Pons (tissue), 1 donor: ENCODE measurements at regions not wholly inside any gene's neighbourhood (a gene's known extent, or its start where the extent isn't known, plus 50 kb on each side); places are given as distances from the start of the nearest gene placed in this dataset.

Experiments used
- DNase-seq: peaks from one replicate; pipeline ENCODE4 v3.0.0-alpha.2; 2016; ENCODE audit warnings: low spot score

DNA sequence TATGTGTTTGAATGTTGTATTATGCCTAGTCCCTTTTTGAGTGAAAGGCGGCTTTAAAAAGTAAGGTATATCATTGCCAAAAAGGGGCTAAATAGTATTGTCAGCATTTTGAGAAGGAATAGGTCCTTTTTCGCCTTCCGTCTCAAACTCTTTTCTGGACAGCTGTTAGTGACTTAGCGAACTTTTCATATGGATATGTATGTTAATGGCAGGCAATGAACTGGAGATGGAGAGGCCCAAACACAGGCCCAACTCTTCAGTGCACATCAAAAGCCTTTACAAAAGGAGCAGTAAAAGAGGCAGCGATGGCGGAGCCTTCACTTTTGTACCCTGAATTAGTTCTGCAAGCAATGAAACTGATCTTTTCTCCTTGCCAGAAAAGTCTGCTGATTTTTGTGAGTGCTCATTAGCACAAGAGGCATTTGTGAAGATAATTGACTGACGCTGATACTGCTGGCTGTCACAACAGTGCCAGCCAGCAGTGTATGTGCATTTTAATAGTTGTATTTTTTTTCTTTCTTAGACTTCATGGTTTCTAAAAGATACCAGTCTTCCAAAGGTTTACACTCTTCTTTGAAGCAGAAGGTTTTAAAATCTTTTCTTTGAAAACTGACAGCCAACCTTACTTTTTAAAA lies 243.7 kb upstream of the SP8 start:
- no peak for DNase-seq

DNA sequence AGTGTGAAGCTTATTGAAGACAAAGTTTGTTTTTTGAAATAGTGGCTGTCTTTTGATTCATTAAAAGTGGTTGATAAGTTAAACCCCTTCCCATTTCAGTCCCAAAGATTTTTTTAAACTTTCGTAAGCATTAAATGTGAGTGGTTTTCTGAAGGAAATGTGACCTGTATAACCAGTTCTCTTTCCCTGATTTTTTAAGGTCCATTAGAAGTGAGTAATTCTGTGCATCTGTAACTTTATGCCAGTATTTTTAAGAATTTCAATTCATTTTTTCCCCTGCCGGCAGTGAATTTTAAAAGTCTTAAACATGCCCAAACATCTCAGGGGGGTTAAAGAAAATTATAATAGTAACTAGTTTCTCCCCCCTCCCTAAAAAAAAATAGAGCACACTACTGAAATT lies 254.6 kb upstream of the SP8 start:
- DNase-seq, result no peak

DNA sequence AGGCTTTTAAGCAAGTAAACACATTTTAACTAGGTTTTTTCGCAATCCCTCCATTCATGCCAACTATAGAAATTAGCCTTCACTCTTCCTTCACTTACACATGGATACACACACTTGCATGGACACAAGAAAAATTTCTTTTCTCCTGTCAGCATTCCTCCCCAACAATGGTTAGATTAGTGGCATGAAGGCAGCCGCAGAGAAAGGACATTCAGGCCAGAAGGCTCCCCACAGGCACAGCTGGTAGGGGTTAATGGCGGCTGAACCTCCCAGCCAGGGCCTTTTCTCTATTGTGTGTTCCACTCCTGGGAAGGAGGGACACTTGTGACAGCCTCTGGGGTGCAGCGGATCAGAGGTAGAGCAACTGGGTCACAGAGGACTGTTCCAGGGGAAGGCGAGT lies 255.0 kb upstream of the SP8 start:
- no peak for DNase-seq

DNA sequence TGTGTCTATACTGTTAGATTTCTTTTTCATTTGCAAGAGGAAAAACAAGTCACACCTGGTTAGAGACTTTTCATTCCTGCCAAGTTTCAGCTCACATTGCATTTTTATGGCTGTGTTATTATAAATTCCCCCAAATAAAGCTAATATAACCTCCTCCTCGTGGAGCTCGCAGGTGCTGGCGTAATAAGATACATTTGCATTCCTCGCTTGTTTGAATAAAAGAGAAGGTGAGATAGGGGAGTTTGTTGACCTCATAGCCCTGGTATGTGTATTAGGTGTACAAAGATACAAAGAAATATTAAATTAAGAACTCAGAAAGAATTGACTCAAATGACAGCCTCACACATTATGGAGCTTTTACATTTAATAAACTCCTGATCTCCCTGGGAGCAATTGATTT lies 257.7 kb upstream of the SP8 start:
- no peak for DNase-seq

DNA sequence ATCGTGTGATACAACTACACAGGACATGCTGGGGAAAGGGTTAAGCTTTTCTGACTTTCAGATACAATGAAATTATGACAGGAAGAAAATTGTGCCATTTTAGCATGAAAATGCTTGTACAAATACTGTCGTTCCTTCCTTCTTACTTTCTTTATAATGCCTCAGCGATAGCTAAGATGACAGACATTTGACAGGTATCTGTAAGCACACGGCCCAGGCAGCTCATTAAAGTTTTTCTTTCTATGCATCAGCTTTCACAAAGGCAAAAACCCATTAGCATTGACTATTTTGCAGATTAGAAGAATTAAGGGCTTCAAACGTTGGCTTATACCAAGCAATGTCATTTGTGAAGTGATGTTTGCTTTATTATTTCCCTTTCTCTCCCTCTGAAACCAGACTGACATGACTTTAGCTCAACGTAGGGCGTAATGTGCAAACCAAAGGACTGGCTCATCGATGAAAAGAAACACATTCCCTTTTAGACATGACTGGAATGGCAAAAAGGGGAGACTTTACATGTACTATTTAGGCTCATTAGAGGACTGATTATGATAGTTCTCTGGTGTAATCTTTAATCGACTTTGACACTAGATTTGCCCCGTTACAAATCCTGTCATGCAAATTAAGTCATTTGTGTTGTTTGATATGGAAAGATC lies 258.4 kb upstream of the SP8 start:
- DNase-seq, result no peak

DNA sequence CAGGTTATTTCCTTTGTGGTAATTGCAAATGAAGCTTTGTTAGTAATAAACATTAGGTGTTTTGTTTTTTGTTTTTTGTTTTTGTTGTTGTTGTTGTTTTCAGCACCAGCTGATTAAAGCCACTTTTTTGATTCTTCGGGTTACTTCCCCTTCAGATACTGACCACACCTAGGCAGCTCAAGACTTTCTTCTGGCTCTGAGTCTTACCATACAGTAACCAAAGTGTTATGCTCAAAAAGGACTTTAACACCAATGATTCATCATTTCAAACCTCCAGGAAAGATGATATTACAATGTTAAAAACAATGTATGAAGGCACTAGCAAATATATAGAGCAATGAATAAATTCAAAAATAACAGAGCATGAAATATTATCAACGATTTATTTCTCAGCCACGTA lies 265.2 kb upstream of the SP8 start:
- no peak for DNase-seq

DNA sequence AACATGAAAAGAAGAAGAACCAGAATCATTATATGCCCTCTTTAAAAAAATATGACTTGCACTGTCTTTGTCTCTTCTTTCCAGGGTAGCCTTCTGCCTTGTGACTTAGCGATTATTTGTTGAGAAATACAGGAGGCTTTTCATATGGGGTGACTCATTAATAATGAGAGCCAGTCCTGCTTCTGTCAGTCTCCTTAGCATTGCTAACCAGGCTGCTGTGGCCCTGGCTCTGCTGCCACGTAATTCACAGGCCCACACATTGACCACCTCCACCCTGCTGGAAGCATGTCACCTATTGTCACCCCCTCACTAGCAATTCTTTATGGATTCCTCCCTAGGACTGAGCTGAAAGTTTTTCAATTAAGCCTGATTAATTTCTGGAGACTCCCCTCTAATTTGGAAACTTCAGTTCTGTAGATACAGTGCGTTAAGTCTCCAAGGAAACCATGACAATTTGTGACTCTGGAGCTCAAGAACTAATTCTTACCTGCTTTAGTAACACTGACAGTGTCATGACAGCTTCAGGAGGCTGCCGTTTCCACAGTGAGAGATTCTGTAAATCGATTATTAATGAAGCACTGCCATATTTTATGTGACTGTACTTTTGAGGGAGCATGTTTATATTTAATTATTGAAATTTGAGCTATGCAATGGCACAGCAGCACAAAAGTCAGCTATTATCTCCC lies 267.9 kb upstream of the SP8 start:
- DNase-seq, result no peak

DNA sequence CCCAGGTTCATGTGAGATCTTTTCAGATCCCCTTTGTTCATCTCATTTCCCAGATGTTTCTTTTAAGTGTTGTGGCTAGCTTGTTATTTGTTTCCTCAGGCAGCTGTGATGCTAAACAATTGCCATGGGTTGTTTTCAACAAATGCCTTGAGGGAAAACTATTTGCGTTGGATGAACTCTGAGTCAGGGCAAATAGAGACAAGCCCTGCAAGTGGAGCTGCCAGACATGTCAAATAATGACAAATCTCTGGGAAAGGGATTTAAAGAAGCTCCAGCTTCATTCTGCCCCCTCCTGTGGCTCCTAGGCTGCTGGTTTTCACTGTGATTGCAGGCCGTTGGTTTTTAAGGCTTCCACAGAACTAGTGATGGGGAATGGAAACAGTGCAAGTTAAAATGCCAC lies 272.4 kb upstream of the SP8 start:
- no peak for DNase-seq

DNA sequence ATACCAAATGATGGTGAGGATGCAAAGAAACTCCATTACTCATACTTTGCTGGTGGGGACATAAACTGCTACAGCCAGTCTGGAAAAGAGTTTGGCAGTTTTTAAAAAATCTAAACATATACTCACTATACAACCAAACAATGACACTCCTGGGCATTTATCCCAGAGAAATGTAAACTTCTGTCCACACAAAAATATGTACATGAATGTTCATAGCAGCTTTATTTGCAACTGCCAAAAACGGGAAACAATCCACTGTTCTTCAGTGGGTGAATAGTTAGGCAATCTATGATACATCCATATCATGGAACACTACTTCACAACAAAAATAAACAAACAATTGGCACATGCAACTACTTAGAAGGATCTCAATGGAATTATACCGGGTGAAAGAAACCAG lies 276.4 kb upstream of the SP8 start:
- DNase-seq, result no peak

DNA sequence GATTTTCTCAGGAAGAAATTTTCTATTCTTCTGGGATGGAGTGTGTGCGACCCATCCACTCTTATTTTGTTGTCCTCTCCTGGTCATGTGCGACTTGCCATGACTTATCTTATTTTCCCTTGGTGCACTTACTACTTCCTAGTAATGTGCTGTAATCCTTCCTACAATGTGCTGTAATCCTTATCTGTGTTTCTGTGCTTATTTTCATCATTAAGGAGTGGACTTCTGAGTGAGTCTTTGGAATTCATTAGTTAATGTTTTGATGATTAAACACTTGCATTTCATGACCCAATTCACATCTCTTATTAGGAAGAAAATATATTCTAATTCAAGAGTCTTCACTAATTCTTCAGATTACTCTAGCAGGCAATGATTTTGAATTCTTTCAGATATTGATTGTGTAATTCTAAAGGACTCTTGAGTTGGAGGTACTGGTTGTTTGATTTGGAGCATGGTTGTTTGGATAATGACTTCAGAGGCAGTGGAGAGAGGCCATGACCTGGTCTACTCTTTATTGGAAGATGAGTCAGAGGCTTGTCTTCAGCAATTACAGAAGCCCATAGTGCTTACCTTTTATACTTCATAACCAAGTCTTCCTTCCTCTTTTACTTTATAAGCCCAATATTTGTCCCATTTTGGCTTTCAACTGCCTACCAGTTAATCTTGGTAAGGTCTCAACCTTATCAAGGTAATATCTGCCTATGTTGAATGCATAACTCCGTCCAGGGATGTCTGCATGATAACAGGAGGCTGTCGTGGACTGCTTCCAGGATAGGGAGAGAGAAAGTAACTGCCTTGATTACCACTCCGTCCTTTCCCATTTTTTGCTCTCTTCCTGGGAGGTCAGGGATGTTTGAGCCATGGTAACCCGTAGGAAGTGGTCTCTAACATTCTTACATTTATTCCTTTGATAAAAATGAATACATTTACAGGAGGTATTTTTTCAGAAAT lies 278.3 kb upstream of the SP8 start:
- DNase-seq, result no peak

DNA sequence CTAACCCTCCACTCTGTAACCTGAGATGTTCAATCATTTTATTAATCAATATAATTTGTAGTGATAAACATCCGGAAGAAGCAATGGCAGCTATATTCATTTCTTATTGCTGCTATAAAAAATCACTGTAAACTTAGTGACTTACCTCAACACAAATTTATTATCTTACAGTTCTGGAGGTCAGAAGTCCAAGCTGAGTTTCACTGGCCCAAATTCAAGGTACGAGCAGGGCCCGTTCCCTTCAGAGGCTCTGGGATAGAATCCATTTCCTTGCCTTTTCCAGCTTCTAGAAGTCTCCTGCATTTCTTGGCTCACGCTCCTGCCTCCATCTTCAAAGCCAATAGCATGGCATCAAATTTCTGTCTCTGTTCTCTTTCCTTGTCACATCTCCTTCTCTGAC lies 279.5 kb upstream of the SP8 start:
- no peak for DNase-seq

DNA sequence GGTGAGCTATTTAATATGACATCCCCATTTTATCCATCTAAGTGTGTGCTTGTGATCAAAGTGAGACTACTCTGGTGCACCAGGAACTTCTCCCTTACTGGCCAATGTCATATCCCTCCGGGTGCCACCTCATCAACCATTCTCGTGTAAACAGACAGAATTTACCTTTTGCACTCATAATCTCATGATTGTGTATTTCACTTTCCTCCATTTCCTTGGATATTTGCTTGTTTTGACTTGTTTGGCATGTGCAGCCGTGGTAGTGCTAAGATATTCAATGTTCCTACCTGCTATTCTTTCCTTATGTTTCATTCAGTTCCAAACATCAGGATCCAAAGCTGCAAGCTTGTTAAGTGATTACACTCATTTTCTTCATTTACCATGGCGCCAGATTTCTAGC lies 280.5 kb upstream of the SP8 start:
- DNase-seq, result no peak

DNA sequence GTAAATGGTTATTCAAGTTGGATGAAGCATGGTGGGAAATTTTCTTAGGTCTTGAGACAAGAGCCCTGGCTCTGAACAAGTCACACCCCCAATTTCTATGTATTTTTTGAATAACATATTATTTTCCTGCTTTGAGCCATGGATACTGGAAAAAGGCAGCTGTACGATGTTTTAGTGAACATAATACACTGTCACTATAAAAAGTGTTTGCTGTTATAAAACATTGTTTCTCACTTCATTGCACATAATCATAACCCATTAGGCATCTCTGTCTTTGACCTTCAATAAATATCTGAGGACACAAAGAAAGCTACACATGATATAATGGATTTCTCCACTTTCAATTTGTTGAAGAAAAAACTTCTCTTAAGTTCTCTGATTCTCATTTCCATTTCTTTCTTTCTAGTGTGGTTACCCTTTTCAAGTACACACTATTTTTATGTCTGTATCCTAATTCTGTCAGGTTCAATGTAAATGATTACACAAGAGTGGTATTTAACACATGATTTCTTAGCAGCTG lies 283.9 kb upstream of the SP8 start:
- DNase-seq, result no peak

DNA sequence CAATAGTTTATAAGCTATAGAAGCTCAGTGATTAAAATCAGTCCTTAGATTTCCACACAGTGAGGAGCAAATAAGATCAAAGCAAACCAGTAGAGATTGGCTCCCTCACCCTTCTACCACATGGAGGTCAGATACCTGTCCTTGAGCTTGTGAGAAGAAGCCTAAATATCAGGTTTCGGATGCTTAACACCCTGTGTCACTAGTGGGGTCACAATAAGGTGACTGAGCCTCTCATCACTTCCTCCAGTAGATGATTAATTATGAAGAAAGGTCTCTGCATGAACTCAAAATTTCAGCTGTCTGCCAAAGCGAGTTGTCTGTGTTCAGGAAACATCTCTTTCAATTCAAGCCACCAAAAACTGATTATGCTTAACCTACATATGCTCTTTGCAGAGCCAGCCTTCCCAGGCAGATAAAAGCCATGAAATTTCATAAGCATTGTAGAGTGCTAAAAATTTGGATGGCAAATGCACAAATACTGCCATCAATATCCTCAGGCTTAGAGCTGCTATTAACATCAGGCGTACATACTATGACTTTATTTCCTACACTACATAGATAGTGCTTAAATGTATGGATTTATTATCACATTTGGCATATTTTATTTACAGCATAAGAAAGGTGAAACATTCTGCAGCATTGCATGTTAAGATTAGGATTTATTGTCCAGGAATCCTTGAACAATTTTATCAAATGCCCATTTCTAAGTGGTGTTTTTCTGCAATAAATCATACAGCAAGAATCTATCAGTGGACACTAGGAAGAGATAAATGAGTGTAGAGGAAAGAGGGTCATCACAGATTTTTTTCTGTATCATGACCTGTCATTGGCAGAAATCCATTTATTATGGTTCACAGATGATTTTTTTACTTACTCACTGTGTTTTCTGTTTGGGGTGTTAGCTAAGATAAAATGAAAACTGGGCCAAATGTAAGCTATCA lies 285.1 kb upstream of the SP8 start:
- DNase-seq, result no peak

DNA sequence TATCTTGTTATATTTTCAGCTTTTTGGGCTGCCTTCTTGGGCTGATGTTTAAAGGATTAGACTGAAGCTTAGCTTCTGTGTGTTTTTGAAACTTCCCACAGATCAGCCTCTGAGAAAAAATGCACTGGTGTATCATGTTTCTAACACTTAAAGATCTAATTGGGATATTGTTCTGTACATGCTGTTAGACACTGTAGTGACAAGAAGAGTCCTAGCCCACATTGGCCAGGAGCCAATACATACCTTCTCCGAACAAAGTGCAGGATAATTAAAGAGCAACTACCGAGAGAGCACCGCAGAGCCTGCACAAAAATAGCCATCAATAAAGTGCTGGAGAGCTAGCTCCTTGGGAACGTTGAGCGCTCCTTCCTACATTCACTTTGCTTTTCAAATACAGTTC lies 289.4 kb upstream of the SP8 start:
- DNase-seq, result no peak

DNA sequence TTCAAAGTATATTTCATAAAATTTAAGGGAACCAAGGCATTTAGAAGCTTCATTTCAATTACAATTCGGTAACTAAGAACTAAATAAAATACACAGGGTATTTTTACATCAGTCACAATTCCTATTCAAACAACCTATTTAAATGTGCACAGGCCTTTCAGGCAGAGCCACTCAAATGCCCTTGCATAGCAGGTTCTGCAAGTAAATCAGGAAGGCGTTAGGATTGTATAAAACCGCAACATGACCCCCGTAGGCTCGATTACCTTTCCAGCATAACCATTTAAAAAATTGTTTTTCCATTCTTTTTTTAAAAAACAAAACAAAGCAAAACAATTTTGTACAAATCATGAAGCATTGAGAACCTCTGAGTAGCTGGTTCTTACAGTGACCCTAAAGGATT lies 289.9 kb upstream of the SP8 start:
- DNase-seq, result no peak

DNA sequence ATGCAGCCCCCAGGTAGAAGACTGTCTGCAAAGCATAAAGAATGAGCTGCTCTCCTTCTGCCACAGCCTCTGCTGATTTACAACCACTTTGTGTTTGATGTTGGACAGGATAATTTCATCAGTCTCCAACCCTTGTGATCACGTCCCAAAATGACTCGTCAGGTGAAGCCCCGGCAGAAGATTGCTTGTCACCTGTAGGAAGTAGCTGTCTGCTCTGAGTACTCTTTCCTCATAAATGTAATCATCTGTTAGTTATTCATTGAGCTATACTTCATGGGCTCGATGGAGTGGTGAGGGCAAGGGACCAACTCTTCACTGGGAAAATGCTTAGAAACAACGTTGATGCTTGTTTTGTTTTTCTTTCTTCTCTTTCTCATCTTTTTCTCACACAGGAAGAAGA lies 290.9 kb upstream of the SP8 start:
- DNase-seq, result no peak

DNA sequence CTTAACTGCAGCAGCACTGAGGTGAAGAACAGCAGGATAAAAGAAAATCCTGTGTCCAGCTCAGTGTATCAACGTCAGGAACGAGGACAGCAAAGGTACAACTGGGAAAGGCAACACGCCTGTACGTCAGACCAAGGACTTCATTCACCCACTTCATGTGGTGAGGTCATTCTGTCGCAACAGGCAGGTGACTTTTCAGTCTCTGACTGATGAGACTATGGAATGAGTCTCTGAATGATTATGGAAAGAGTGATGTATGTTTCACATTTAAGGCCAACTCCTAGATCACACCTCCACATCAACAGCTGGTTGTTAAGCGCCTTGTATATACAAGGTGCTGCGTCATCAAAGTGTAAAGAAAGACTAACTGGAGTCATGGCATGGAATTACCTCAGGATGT lies 297.6 kb upstream of the SP8 start:
- DNase-seq, result no peak

DNA sequence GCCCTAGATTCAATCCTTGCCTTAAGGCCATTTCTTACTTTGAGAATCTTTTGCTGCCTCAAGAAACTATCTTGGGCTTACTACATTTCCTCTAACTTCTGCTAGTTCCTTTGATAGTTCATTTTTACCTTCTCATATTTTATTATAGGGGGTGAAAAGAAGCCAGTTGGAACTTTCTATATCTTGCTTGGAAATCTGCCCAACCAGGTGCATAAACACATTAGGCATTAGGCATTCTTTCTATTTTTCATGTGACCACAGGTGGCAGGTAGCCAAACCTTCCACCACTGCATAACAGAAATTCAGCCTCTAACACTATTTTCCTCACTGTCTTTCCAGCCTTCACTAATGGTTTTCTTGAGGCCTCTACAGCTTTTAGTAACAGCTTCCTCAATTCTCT lies 300.0 kb upstream of the SP8 start:
- DNase-seq, result no peak

DNA sequence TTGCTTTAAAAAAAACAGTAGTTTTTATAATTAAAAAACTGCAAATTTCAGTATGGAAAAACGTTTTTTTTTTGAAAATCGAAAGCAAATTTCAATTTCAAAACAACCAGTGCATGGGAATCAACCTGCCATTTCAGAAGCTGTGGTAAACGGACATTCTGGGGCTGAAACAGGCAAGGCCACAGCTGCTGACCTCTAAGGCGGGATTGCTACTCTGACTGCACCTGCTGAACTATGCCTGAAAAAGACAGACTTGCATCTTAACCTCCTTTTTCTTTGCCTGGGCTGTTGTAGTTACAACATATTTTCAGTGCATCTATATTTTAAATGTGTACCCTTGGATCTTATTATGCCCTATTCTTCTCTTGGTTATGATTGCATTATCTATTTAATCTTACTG lies 303.0 kb upstream of the SP8 start:
- DNase-seq, result no peak
